HepG2 (cell line): ENCODE measurements at regions not wholly inside any gene's neighbourhood (a gene's known extent, or its start where the extent isn't known, plus 50 kb on each side); places are given as distances from the start of the nearest gene placed in this dataset.

Source experiments
- ATAC-seq: fragments of 200-7000 bp; cut with Tn5 transposase; 3 replicates; pipeline ENCODE4 v1.9.1; 2020; ENCODE audit warnings: mild to moderate bottlenecking, moderate library complexity
- BruUV-seq: library from RNA; stranded (reverse); fragments of 400-500 nt; replicated peaks from 2 replicates; lab custom pipeline; 2021; lab: Mats Ljungman, UMichigan
- CTCF ChIA-PET: fragments of 300-600 bp; formaldehyde crosslinking; extraction: SDS; loops from one replicate; lab custom pipeline; 2021; ENCODE audit warnings: low total read pairs, inconsistent platforms, low intra/inter-chr PET ratio; lab: Yijun Ruan, JAX
- POLR2A ChIA-PET: fragments of 350-600 bp; sonication (Branson Sonifier 250); formaldehyde crosslinking; loops from one replicate; lab custom pipeline; 2020; ENCODE audit warnings: antibody characterized with exemption, inconsistent platforms; lab: Yijun Ruan, JAX
- DNase-seq: peaks from one replicate; pipeline ENCODE4 v3.0.0-alpha.2; 2015; ENCODE audit warnings: low spot score
- FAIRE-seq: peaks from 3 replicates; lab custom pipeline; 2011; peaks lifted over from hg19 to GRCh38; lab: Jason Lieb, UNC
- H2AFZ ChIP-seq: one replicate; pipeline ENCODE4 v1.6.1; 2011; ENCODE audit warnings: low read length, inconsistent platforms
- H3K27ac ChIP-seq: fragments of 300-600 bp; 3 replicates; pipeline ENCODE4 v1.8.0; 2011; ENCODE audit warnings: mixed run types, mild to moderate bottlenecking, mixed read lengths, low read length, inconsistent platforms; ENCODE audit not compliant: insufficient read depth; ENCODE audit errors: extremely low read length
- H3K27me3 ChIP-seq, 2 experiments: fragments of 200-600 bp in 1 of 2; 2 replicates in 1 of 2; 3 replicates in 1 of 2; pipeline versions ENCODE4 v1.6.0 to v1.8.0; 2011; ENCODE audit warnings: low read length in 2 of 2, mild to moderate bottlenecking in 2 of 2, moderate library complexity in 2 of 2, inconsistent platforms in 1 of 2; ENCODE audit not compliant: insufficient read depth in 2 of 2, control insufficient read depth in 1 of 2
- H3K36me3 ChIP-seq, 2 experiments: fragments of 200-600 bp in 1 of 2; replicated peaks in 1 of 2; 2 replicates in 1 of 2; 3 replicates in 1 of 2; pipeline versions ENCODE4 v1.5.1 to v1.8.0; 2011; ENCODE audit warnings: low read length in 2 of 2, inconsistent platforms in 1 of 2; ENCODE audit not compliant: insufficient read depth in 2 of 2, control insufficient read depth in 1 of 2
- H3K4me1 ChIP-seq: 2 replicates; pipeline ENCODE4 v1.5.1; 2012; ENCODE audit warnings: low read length, inconsistent platforms; ENCODE audit not compliant: insufficient read depth
- H3K4me2 ChIP-seq: 2 replicates; pipeline ENCODE4 v1.6.0; 2011; ENCODE audit warnings: low read depth, low read length, inconsistent platforms
- H3K4me3 ChIP-seq, 3 experiments: fragments of 200-600 bp in 1 of 3; sonication (generic), shearing (Covaris generic) in 1 of 3; replicated peaks in 1 of 3; 2 replicates each; pipeline ENCODE4 v1.5.1; 2011 to 2016; ENCODE audit warnings: low read length in 3 of 3, inconsistent platforms in 2 of 3, low read depth in 2 of 3, mild to moderate bottlenecking in 2 of 3, control low read depth in 1 of 3, mixed read lengths in 1 of 3; ENCODE audit not compliant: insufficient read depth in 1 of 3
- H3K79me2 ChIP-seq: one replicate; pipeline ENCODE4 v1.6.1; 2011; ENCODE audit warnings: low read length, inconsistent platforms; ENCODE audit not compliant: insufficient read depth
- H3K9ac ChIP-seq: 2 replicates; pipeline ENCODE4 v1.6.0; 2011; ENCODE audit warnings: mild to moderate bottlenecking, low read depth, low read length, inconsistent platforms; ENCODE audit not compliant: insufficient read depth
- H3K9me3 ChIP-seq: 2 replicates; pipeline ENCODE4 v1.5.1; 2012; ENCODE audit warnings: mild to moderate bottlenecking, low read length
- H4K20me1 ChIP-seq: 2 replicates; pipeline ENCODE4 v1.6.0; 2011; ENCODE audit warnings: inconsistent platforms, mild to moderate bottlenecking, low read length, moderate library complexity; ENCODE audit not compliant: insufficient read depth
- CENPT ChIP-seq: sonication (generic); formaldehyde crosslinking; IDR thresholded peaks from 2 replicates; pipeline ENCODE4 v1.8.0; 2022; ENCODE audit warnings: low read depth, mild to moderate bottlenecking, moderate library complexity, missing genetic modification reagents
- CENPX ChIP-seq: sonication (generic); formaldehyde crosslinking; IDR thresholded peaks from 2 replicates; pipeline ENCODE4 v1.9.0; 2021; ENCODE audit warnings: mild to moderate bottlenecking, missing genetic modification reagents, moderate library complexity
- ESRRA ChIP-seq: sonication (generic); formaldehyde crosslinking; IDR thresholded peaks from 2 replicates; pipeline ENCODE4 v1.5.1; 2020; ENCODE audit warnings: mild to moderate bottlenecking, low read depth, missing genetic modification reagents
- FOXC1 ChIP-seq: sonication (generic); formaldehyde crosslinking; IDR thresholded peaks from 2 replicates; pipeline ENCODE4 v1.8.0; 2022; ENCODE audit warnings: mild to moderate bottlenecking, missing genetic modification reagents, borderline replicate concordance
- HDAC6 ChIP-seq: fragments of 200-600 bp; sonication (generic); IDR thresholded peaks from 2 replicates; pipeline ENCODE4 v1.7.0; 2017; ENCODE audit warnings: mild to moderate bottlenecking, antibody characterized with exemption, low read length, low read depth
- JUND ChIP-seq: sonication (generic); formaldehyde crosslinking; IDR thresholded peaks from 2 replicates; pipeline ENCODE4 v1.8.0; 2022; ENCODE audit warnings: mild to moderate bottlenecking, missing genetic modification reagents
- MTA1 ChIP-seq: sonication (generic); formaldehyde crosslinking; IDR thresholded peaks from 2 replicates; pipeline ENCODE4 v1.4.0; 2020; ENCODE audit warnings: missing genetic modification reagents, mild to moderate bottlenecking, borderline replicate concordance
- MYNN ChIP-seq: sonication (generic); formaldehyde crosslinking; IDR thresholded peaks from 2 replicates; pipeline ENCODE4 v1.4.0; 2020; ENCODE audit warnings: mild to moderate bottlenecking, low read depth, missing genetic modification reagents
- NCOA1 ChIP-seq: sonication (generic); formaldehyde crosslinking; IDR thresholded peaks from 2 replicates; pipeline ENCODE4 v1.9.0; 2021; ENCODE audit warnings: missing genetic modification reagents
- SETDB1 ChIP-seq: sonication (generic); formaldehyde crosslinking; IDR thresholded peaks from 2 replicates; pipeline ENCODE4 v1.5.1; 2020; ENCODE audit warnings: missing genetic modification reagents, mild to moderate bottlenecking, borderline replicate concordance
- SIX1 ChIP-seq: sonication (generic); formaldehyde crosslinking; IDR thresholded peaks from 2 replicates; pipeline ENCODE4 v1.4.0; 2020; ENCODE audit warnings: missing genetic modification reagents, borderline replicate concordance
- SMC3 ChIP-seq: IDR thresholded peaks from 2 replicates; pipeline ENCODE4 v1.6.1; 2011; ENCODE audit warnings: low read length, improper control_type of control experiment
- SP4 ChIP-seq: sonication (generic); formaldehyde crosslinking; IDR thresholded peaks from 2 replicates; pipeline ENCODE4 v1.8.1; 2023; ENCODE audit warnings: mild to moderate bottlenecking, missing genetic modification reagents
- U2AF2 ChIP-seq: fragments of 200-400 bp; formaldehyde crosslinking; IDR thresholded peaks from 2 replicates; pipeline ENCODE4 v1.6.1; 2017; ENCODE audit warnings: low read depth, mild to moderate bottlenecking, low read length
- ZFX ChIP-seq: sonication (generic); formaldehyde crosslinking; IDR thresholded peaks from 2 replicates; pipeline ENCODE4 v1.4.0; 2020; ENCODE audit warnings: mild to moderate bottlenecking, low read depth, missing genetic modification reagents, moderate library complexity
- ZNF20 ChIP-seq: sonication (generic); formaldehyde crosslinking; IDR thresholded peaks from 2 replicates; pipeline ENCODE4 v1.4.0; 2020; ENCODE audit warnings: mild to moderate bottlenecking, moderate library complexity, missing genetic modification reagents
- ZNF274 ChIP-seq: sonication (generic); formaldehyde crosslinking; IDR thresholded peaks from 2 replicates; pipeline ENCODE4 v1.5.1; 2020; ENCODE audit warnings: mild to moderate bottlenecking, missing genetic modification reagents
- ZNF432 ChIP-seq: sonication (generic); formaldehyde crosslinking; IDR thresholded peaks from 2 replicates; pipeline ENCODE4 v1.5.0; 2020; ENCODE audit warnings: missing genetic modification reagents, mild to moderate bottlenecking, borderline replicate concordance
- ZNF678 ChIP-seq: sonication (generic); formaldehyde crosslinking; IDR thresholded peaks from 2 replicates; pipeline ENCODE4 v1.4.0; 2020; ENCODE audit warnings: mild to moderate bottlenecking, missing genetic modification reagents
- ZNF703 ChIP-seq: sonication (generic); formaldehyde crosslinking; IDR thresholded peaks from 2 replicates; pipeline ENCODE4 v1.5.1; 2020; ENCODE audit warnings: missing genetic modification reagents, mild to moderate bottlenecking, moderate library complexity, borderline replicate concordance
- ZNF768 ChIP-seq: sonication (generic); formaldehyde crosslinking; IDR thresholded peaks from 2 replicates; pipeline ENCODE4 v1.4.0; 2020; ENCODE audit warnings: missing genetic modification reagents
- WGBS: methylation state at CpG from one replicate; pipeline ENCODE4 v1.1.6; 2017; ENCODE audit warnings: low lambda C conversion rate; 5-methylcytosine and 5-hydroxymethylcytosine counted together
- in situ Hi-C: cut with HindIII; loops from 2 replicates; pipeline ENCODE4 v1.10.0; 2017; ENCODE audit warnings: low pct_unique_long_range_greater_than_20kb; ENCODE audit not compliant: extremely low pct_ligation_motif_present
- intact Hi-C: fragments of 100-400 bp; cut with micrococcal nuclease; formaldehyde crosslinking; loops from one replicate; pipeline ENCODE4 v1.10.0; 2022; ENCODE audit not compliant: unreplicated experiment
- TF ChIP-seq, protein P1 (sequence below): sonication (generic); formaldehyde crosslinking; IDR thresholded peaks from 2 replicates; pipeline ENCODE4 v1.4.0; 2020; ENCODE audit warnings: mild to moderate bottlenecking, missing genetic modification reagents, borderline replicate concordance

DNA sequence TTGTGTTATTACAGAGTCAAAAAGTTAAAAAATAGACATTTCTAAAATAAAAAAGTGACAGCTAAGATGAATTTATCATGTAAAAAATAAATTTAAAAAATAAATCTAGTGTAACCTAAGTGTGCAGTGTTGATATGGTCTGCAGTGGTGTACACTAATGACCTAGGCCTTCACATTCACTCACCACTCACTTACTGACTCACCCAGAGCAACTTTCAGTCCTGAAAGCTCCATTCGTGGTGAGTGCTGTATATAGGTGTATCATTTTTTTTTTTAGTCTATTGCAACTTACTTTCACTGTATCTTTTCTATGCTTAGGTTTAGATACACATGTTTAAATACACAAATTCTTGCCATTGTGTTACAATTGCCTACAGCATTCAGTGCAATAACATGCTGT is 459.4 kb upstream of the ROBO1 start:
- Histone ChIP-seq H3K4me3 (no peak overlapping the region), H3K27ac (no peak overlapping the region), H4K20me1 (no peaks in the 10 kb centered on the region), H2AFZ (no peak overlapping the region), H3K79me2 (no peaks in the 10 kb centered on the region), H3K4me1 (no peaks in the 10 kb centered on the region), H3K4me2 (no peak overlapping the region), H3K27me3 (no peaks in the 10 kb centered on the region), H3K9ac (no peak overlapping the region), H3K36me3 (no peaks in the 10 kb centered on the region), H3K9me3 (no peaks in the 10 kb centered on the region)
- CTCF ChIA-PET: no interaction called here
- BruUV-seq: no TSS peak
- in situ Hi-C loops: no loop called here
- no peak for FAIRE-seq
- TF ChIP-seq SIX1 (CRISPR knock-in tag): no peak
- no peak for TF ChIP-seq CENPX (CRISPR knock-in tag)
- TF ChIP-seq ZNF768 (CRISPR knock-in tag): no peak
- TF ChIP-seq ZNF274 (CRISPR knock-in tag): no peak
- no peak for TF ChIP-seq JUND (CRISPR knock-in tag)
- TF ChIP-seq MYNN (CRISPR knock-in tag): no peak
- TF ChIP-seq ESRRA: no peak
- TF ChIP-seq SETDB1 (CRISPR knock-in tag): no peak
- no peak for TF ChIP-seq SMC3
- TF ChIP-seq FOXC1 (CRISPR knock-in tag): no peak
- TF ChIP-seq CENPT (CRISPR knock-in tag): no peak
- TF ChIP-seq NCOA1: no peak
- ATAC-seq: no peak
- WGBS: 0% methylated on average over 1 of the region's 1 CpG
- intact Hi-C loops: no loop called here
- no peak for DNase-seq
- POLR2A ChIA-PET: no interaction called here

DNA sequence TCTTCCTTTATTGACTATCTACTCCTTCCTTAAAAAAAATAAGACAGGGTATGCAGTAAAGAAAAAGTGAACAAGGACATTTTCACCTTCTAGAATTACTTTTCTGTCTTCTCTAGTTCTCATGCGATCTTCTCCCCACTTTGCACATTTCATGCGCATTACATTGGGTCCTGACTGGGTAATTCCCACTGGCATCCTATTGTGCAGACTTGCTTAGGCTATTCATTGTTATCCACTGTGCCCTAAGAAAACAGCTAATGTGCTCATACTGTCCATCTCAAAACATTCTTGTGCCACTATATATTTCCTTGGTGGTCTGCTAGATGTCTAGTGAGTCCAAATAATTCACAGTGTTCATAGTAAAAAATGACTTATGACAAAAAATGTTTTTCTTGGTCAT is 447.4 kb upstream of the ROBO1 start:
- no peaks in the 10 kb centered on the region for H3K36me3 ChIP-seq
- H3K9me3 ChIP-seq: no peaks in the 10 kb centered on the region
- H3K79me2 ChIP-seq: no peaks in the 10 kb centered on the region
- ChIA-PET CTCF (no interaction called here), POLR2A (no interaction called here)
- H3K4me2 ChIP-seq: no peak overlapping the region
- WGBS: 23% methylated on average over 2 of the region's 2 CpGs
- H3K4me1 ChIP-seq: no peaks in the 10 kb centered on the region
- H3K9ac ChIP-seq: no peak overlapping the region
- no peaks in the 10 kb centered on the region for H4K20me1 ChIP-seq
- no peak overlapping the region for H3K27ac ChIP-seq
- no peak for DNase-seq
- intact Hi-C loops: no loop called here
- ATAC-seq: no peak
- H2AFZ ChIP-seq: no peak overlapping the region
- in situ Hi-C loops: no loop called here
- no TSS peak for BruUV-seq
- no peak for FAIRE-seq
- no peaks in the 10 kb centered on the region; a peak in 1 of 5 replicates for H3K27me3 ChIP-seq
- no peak overlapping the region for H3K4me3 ChIP-seq
- no peak for TF ChIP-seq ZNF432 (CRISPR knock-in tag)
- no peak for TF ChIP-seq ZNF20 (CRISPR knock-in tag)
- no peak for TF ChIP-seq ZNF703
- no peak for TF ChIP-seq SETDB1 (CRISPR knock-in tag)
- TF ChIP-seq, protein P1, sequence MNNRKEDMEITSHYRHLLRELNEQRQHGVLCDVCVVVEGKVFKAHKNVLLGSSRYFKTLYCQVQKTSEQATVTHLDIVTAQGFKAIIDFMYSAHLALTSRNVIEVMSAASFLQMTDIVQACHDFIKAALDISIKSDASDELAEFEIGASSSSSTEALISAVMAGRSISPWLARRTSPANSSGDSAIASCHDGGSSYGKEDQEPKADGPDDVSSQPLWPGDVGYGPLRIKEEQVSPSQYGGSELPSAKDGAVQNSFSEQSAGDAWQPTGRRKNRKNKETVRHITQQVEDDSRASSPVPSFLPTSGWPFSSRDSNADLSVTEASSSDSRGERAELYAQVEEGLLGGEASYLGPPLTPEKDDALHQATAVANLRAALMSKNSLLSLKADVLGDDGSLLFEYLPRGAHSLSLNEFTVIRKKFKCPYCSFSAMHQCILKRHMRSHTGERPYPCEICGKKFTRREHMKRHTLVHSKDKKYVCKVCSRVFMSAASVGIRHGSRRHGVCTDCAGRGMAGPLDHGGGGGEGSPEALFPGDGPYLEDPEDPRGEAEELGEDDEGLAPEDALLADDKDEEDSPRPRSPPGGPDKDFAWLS: no peak
- TF ChIP-seq SP4: no peak
- TF ChIP-seq MTA1 (CRISPR knock-in tag): no peak
- no peak for TF ChIP-seq ZFX (CRISPR knock-in tag)
- no peak for TF ChIP-seq ZNF678
- no peak for TF ChIP-seq HDAC6
- TF ChIP-seq U2AF2: no peak
